Gastrocnemius medialis (tissue), 4 donors: ENCODE measurements at regions not wholly inside any gene's neighbourhood (a gene's known extent, or its start where the extent isn't known, plus 50 kb on each side); places are given as distances from the start of the nearest gene placed in this dataset.

ENCODE experiments used
- ATAC-seq, 2 donors: fragments of 150-250 bp; one replicate each; pipeline ENCODE4 v1.9.1; 2016
- DNase-seq, 2 donors: peaks; one replicate each; pipeline ENCODE4 v3.0.0-alpha.2; 2019
- H3K27ac ChIP-seq, 4 donors: fragments of 200-600 bp; sonication (generic); 1 replicate in 1 of 4; 2 replicates in 3 of 4; pipeline ENCODE4 v1.5.1; 2016 to 2018; ENCODE audit warnings: mild to moderate bottlenecking in 2 of 4, moderate library complexity in 1 of 4
- H3K27me3 ChIP-seq, 3 donors: fragments of 200-600 bp; sonication (generic) in 2 of 3; 1 replicate in 1 of 3; 2 replicates in 2 of 3; pipeline versions ENCODE4 v1.5.1 to v1.6.0; 2016 to 2019; ENCODE audit warnings: mild to moderate bottlenecking in 1 of 3, moderate library complexity in 1 of 3
- H3K36me3 ChIP-seq, 2 donors: fragments of 200-600 bp; sonication (generic) in 1 of 2; one replicate each; pipeline ENCODE4 v1.5.1; 2017 to 2018
- H3K4me1 ChIP-seq, 2 donors: fragments of 200-600 bp; sonication (generic) in 1 of 2; one replicate each; pipeline ENCODE4 v1.5.1; 2016 to 2017; ENCODE audit warnings: mild to moderate bottlenecking in 2 of 2
- H3K4me3 ChIP-seq, 4 donors: fragments of 200-600 bp; sonication (generic) in 3 of 4; 1 replicate in 1 of 4; 2 replicates in 3 of 4; pipeline ENCODE4 v1.5.1; 2016 to 2019; ENCODE audit warnings: mild to moderate bottlenecking in 2 of 4
- H3K9me3 ChIP-seq, 3 donors: fragments of 200-600 bp; sonication (generic) in 2 of 3; 1 replicate in 1 of 3; 2 replicates in 2 of 3; pipeline ENCODE4 v1.5.1; 2016 to 2019
- POLR2A ChIP-seq, 2 donors: fragments of 450-650 bp; IDR thresholded peaks; one replicate each; pipeline ENCODE4 v1.6.1; 2017; ENCODE audit warnings: antibody characterized with exemption in 2 of 2, mild to moderate bottlenecking in 2 of 2, moderate library complexity in 2 of 2
- in situ Hi-C, 4 donors: fragments of 200-750 bp; cut with MboI; loops; one replicate each; pipeline versions ENCODE4 v1.15.0 to v1.8.0; 2017; ENCODE audit warnings: low sequenced_read_pairs in 4 of 4
- intact Hi-C: fragments of 100-400 bp; cut with DNase I; formaldehyde crosslinking; loops from one replicate; pipeline ENCODE4 v1.15.1; 2023; ENCODE audit warnings: low total_unique reads
- TF ChIP-seq, protein P1 (sequence below), 5 experiments: fragments of 450-650 bp in 3 of 5; fragments of 200-600 bp in 2 of 5; sonication (generic) in 2 of 5; IDR thresholded peaks in 4 of 5; conservative IDR thresholded peaks in 1 of 5; 1 replicate in 4 of 5; 2 replicates in 1 of 5; pipeline ENCODE4 v1.5.1; 2016 to 2019; ENCODE audit warnings: antibody characterized with exemption in 5 of 5, mild to moderate bottlenecking in 3 of 5, moderate library complexity in 3 of 5

DNA sequence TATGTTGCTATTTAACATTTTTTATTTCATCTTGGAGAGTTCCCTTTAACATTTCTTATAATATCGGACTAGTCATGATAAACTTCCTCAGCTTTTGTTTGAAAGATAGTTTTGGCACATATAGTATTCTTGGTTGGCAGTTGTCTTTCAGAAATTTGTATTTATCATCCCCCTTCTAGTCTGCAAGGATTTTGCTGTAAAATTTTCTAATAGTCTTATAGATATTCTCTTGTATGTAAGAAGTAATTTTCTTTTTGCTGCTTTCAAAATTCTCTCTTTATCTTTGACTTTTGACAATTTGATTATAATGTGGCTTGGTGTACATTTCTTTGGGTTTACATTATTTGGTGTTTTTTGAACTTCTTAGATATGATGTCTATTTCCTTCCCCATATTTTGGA lies 116.0 kb upstream of the AVPR1A start:
- in situ Hi-C loops (no loop called here), intact Hi-C loops (no loop called here)
- TF ChIP-seq, protein P1, sequence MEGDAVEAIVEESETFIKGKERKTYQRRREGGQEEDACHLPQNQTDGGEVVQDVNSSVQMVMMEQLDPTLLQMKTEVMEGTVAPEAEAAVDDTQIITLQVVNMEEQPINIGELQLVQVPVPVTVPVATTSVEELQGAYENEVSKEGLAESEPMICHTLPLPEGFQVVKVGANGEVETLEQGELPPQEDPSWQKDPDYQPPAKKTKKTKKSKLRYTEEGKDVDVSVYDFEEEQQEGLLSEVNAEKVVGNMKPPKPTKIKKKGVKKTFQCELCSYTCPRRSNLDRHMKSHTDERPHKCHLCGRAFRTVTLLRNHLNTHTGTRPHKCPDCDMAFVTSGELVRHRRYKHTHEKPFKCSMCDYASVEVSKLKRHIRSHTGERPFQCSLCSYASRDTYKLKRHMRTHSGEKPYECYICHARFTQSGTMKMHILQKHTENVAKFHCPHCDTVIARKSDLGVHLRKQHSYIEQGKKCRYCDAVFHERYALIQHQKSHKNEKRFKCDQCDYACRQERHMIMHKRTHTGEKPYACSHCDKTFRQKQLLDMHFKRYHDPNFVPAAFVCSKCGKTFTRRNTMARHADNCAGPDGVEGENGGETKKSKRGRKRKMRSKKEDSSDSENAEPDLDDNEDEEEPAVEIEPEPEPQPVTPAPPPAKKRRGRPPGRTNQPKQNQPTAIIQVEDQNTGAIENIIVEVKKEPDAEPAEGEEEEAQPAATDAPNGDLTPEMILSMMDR (IDR thresholded peaks at IDR 0.05 in 4 of 5, conservative IDR thresholded peaks at IDR 0.05 in 1 of 5) = no peak
- no peak for TF ChIP-seq POLR2A (IDR thresholded peaks at IDR 0.05)
- no peaks in the 10 kb centered on the region for H3K4me1 ChIP-seq
- H3K27me3 ChIP-seq = no peaks in the 10 kb centered on the region
- ATAC-seq (no peak), DNase-seq (no peak)
- no peak overlapping the region for H3K27ac ChIP-seq
- H3K9me3 ChIP-seq = no peaks in the 10 kb centered on the region
- H3K4me3 ChIP-seq = no peak overlapping the region
- no peaks in the 10 kb centered on the region for H3K36me3 ChIP-seq

DNA sequence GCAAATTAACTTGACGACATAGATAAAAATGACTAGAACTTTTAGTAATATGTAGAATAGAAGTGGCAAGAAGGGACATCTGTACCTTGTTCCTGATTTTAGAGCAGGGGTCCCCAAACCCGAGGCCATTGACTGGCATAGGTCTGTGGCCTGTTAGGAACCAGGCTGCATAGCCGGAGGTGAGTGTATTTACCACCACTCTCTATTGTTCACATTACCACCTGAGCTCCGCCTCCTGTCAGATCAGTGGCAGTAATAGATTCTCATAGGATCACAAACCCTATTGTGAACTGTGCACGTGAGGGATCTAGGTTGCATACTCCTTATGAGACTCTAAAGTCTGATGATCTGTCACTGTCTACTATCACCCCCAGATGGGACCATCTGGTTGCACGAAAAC lies 113.6 kb upstream of the AVPR1A start:
- H3K4me1 ChIP-seq = no peaks in the 10 kb centered on the region
- ATAC-seq (no peak), DNase-seq (no peak)
- TF ChIP-seq, protein P1 (IDR thresholded peaks at IDR 0.05 in 4 of 5, conservative IDR thresholded peaks at IDR 0.05 in 1 of 5) = no peak
- TF ChIP-seq POLR2A (IDR thresholded peaks at IDR 0.05) = no peak
- intact Hi-C loops = no loop called here
- H3K27ac ChIP-seq = no peak overlapping the region
- no peaks in the 10 kb centered on the region for H3K9me3 ChIP-seq
- no peaks in the 10 kb centered on the region for H3K36me3 ChIP-seq
- H3K4me3 ChIP-seq = no peak overlapping the region
- no peaks in the 10 kb centered on the region for H3K27me3 ChIP-seq
- in situ Hi-C loops = no loop called here

DNA sequence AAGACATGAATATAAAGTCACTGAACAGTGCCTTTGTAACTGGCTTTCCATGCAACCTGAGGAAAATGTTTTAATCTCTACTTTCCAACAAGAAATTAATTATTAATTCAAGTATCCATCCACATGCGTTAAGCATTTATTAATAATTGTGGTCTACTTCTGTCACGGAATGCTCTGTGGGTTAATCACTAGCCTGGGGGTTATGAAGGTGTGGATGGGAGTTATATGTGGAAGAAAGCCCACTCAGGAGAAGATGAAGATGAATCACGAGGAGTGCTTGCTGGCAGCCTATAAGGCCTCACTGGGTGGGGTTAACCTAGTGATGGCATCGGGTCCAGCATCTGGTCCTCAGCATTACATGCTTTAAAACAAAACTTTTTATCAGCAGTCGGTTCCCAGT lies 99.5 kb upstream of the AVPR1A start:
- DNase-seq (no peak), ATAC-seq (no peak)
- no peaks in the 10 kb centered on the region for H3K4me1 ChIP-seq
- in situ Hi-C loops (no loop called here), intact Hi-C loops (no loop called here)
- no peaks in the 10 kb centered on the region for H3K36me3 ChIP-seq
- TF ChIP-seq POLR2A (IDR thresholded peaks at IDR 0.05) = no peak
- TF ChIP-seq, protein P1 (IDR thresholded peaks at IDR 0.05 in 4 of 5, conservative IDR thresholded peaks at IDR 0.05 in 1 of 5) = no peak
- no peak overlapping the region for H3K27ac ChIP-seq
- H3K9me3 ChIP-seq = no peaks in the 10 kb centered on the region
- H3K27me3 ChIP-seq = no peaks in the 10 kb centered on the region
- H3K4me3 ChIP-seq = no peak overlapping the region

DNA sequence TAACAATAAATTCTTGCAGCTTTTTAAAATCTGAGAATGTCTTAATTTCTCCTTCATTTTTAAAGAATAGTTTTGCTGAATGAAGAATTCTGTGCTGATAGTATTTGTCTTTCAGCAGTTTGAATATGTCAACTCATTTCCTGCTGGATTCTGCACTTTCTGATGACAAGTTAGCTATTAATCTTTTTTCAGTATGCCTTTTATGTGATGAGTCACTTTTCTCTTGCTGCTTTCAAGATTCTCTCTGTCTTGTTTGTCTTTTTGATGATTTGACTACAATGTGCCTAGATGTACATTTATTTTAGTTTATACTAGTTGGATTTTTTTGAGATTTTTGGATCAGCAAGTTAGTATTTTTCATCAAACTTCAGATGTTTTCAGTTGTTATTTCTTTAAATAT lies 87.9 kb upstream of the AVPR1A start:
- Histone ChIP-seq H3K27me3 (no peaks in the 10 kb centered on the region), H3K9me3 (no peaks in the 10 kb centered on the region), H3K36me3 (no peaks in the 10 kb centered on the region), H3K4me3 (no peak overlapping the region), H3K4me1 (no peaks in the 10 kb centered on the region), H3K27ac (no peak overlapping the region)
- TF ChIP-seq, protein P1 (IDR thresholded peaks at IDR 0.05 in 4 of 5, conservative IDR thresholded peaks at IDR 0.05 in 1 of 5) = no peak
- TF ChIP-seq POLR2A (IDR thresholded peaks at IDR 0.05) = no peak
- DNase-seq (no peak), ATAC-seq (no peak)
- intact Hi-C loops = no loop called here
- in situ Hi-C loops = no loop called here

DNA sequence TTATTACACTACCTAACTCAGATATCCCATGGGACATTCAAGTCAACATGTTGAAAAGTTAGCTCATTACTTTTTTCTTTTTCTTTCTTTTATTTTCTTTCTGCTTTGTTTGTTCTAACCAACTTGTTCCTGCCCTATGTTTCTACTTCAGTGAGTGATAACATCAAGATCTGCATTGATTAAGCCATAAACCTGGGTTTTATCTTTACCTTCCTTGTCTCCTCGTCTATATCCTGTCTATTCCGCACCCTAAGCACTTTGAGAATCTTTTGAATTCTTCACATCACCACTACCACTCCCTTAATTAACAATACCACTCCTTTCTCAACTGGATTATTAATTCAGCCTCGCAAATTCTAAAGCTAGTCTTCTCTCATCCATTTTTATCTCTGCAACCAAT lies 81.9 kb upstream of the AVPR1A start:
- no peak overlapping the region for H3K4me3 ChIP-seq
- ATAC-seq (no peak), DNase-seq (no peak)
- no peaks in the 10 kb centered on the region for H3K9me3 ChIP-seq
- no peak overlapping the region for H3K27ac ChIP-seq
- no peak for TF ChIP-seq POLR2A (IDR thresholded peaks at IDR 0.05)
- TF ChIP-seq, protein P1 (IDR thresholded peaks at IDR 0.05 in 4 of 5, conservative IDR thresholded peaks at IDR 0.05 in 1 of 5) = no peak
- intact Hi-C loops = no loop called here
- H3K4me1 ChIP-seq = no peaks in the 10 kb centered on the region
- in situ Hi-C loops = no loop called here
- H3K36me3 ChIP-seq = no peaks in the 10 kb centered on the region
- no peaks in the 10 kb centered on the region for H3K27me3 ChIP-seq
